ENCODE measurements at regions not wholly inside any gene's neighbourhood (a gene's known extent, or its start where the extent isn't known, plus 50 kb on each side); places are given as distances from the start of the nearest gene placed in this dataset.

GRCh38 chr6:159487636-159488035, 205.4 kb downstream of the SOD2 start:
- Histone ChIP-seq H3K4me2 (ENCODE audit: low read length) (no peak overlapping the region), H4K20me1 (ENCODE audit: insufficient read depth, low read length) (no peaks in the 10 kb centered on the region), H3K79me2 (ENCODE audit: insufficient read depth, low read length) (no peaks in the 10 kb centered on the region), H3K27me3 (ENCODE audit: insufficient read depth, low read length) (peaks cover under 1% of the 10 kb centered on the region; the same call in 1 of the 2 replicates), H3K4me3 (ENCODE audit: low read depth, low read length, poor library complexity, severe bottlenecking) (no peak overlapping the region), H3K9ac (ENCODE audit: low read length) (no peak overlapping the region), H3K9me3 (ENCODE audit: low read length) (no peaks in the 10 kb centered on the region), H2AFZ (ENCODE audit: low read length) (no peak overlapping the region), H3K27ac (ENCODE audit: low read depth, low read length, poor library complexity, severe bottlenecking) (no peak overlapping the region), H3K9me2 (ENCODE audit: low read depth, low read length) (no peaks in the 10 kb centered on the region), H3K36me3 (ENCODE audit: insufficient read depth, low read length) (no peaks in the 10 kb centered on the region), H3K4me1 (ENCODE audit: insufficient read depth, low read length, severe bottlenecking) (no peaks in the 10 kb centered on the region), H3F3A (ENCODE audit: insufficient read depth, low read length) (no peaks in the 10 kb centered on the region)
- TF ChIP-seq CTCF (IDR thresholded peaks at IDR 0.05; ENCODE audit: low read length): no peak
- TF ChIP-seq EZH2 (IDR thresholded peaks at IDR 0.05; ENCODE audit: borderline replicate concordance, low read length): no peak

GRCh38 chr6:159483259-159483658, 209.8 kb downstream of the SOD2 start:
- no peak overlapping the region for H3K4me2 ChIP-seq (ENCODE audit: low read length)
- no peak overlapping the region for H3K9ac ChIP-seq (ENCODE audit: low read length)
- TF ChIP-seq CTCF (IDR thresholded peaks at IDR 0.05; ENCODE audit: low read length): no peak
- TF ChIP-seq EZH2 (IDR thresholded peaks at IDR 0.05; ENCODE audit: borderline replicate concordance, low read length): no peak
- H3K79me2 ChIP-seq (ENCODE audit: insufficient read depth, low read length): no peaks in the 10 kb centered on the region
- no peak overlapping the region for H2AFZ ChIP-seq (ENCODE audit: low read length)
- no peaks in the 10 kb centered on the region for H3K27me3 ChIP-seq (ENCODE audit: insufficient read depth, low read length)
- no peaks in the 10 kb centered on the region for H3F3A ChIP-seq (ENCODE audit: insufficient read depth, low read length)
- H4K20me1 ChIP-seq (ENCODE audit: insufficient read depth, low read length): no peaks in the 10 kb centered on the region
- H3K4me3 ChIP-seq (ENCODE audit: low read depth, low read length, poor library complexity, severe bottlenecking): no peak overlapping the region
- H3K9me3 ChIP-seq (ENCODE audit: low read length): no peaks in the 10 kb centered on the region
- no peak overlapping the region for H3K27ac ChIP-seq (ENCODE audit: low read depth, low read length, poor library complexity, severe bottlenecking)
- H3K9me2 ChIP-seq (ENCODE audit: low read depth, low read length): no peaks in the 10 kb centered on the region
- no peaks in the 10 kb centered on the region for H3K36me3 ChIP-seq (ENCODE audit: insufficient read depth, low read length)
- no peaks in the 10 kb centered on the region for H3K4me1 ChIP-seq (ENCODE audit: insufficient read depth, low read length, severe bottlenecking)

GRCh38 chr6:159481897-159482296, 211.1 kb downstream of the SOD2 start:
- Histone ChIP-seq H3K4me3 (ENCODE audit: low read depth, low read length, poor library complexity, severe bottlenecking) (no peak overlapping the region), H3K36me3 (ENCODE audit: insufficient read depth, low read length) (no peaks in the 10 kb centered on the region), H3K79me2 (ENCODE audit: insufficient read depth, low read length) (no peaks in the 10 kb centered on the region), H3K9me3 (ENCODE audit: low read length) (no peaks in the 10 kb centered on the region), H4K20me1 (ENCODE audit: insufficient read depth, low read length) (no peaks in the 10 kb centered on the region), H3K4me2 (ENCODE audit: low read length) (no peak overlapping the region), H3K9me2 (ENCODE audit: low read depth, low read length) (no peaks in the 10 kb centered on the region), H3K9ac (ENCODE audit: low read length) (no peak overlapping the region), H3K27me3 (ENCODE audit: insufficient read depth, low read length) (no peaks in the 10 kb centered on the region), H3F3A (ENCODE audit: insufficient read depth, low read length) (no peaks in the 10 kb centered on the region), H3K27ac (ENCODE audit: low read depth, low read length, poor library complexity, severe bottlenecking) (no peak overlapping the region), H2AFZ (ENCODE audit: low read length) (no peak overlapping the region), H3K4me1 (ENCODE audit: insufficient read depth, low read length, severe bottlenecking) (no peaks in the 10 kb centered on the region)
- TF ChIP-seq EZH2 (IDR thresholded peaks at IDR 0.05; ENCODE audit: borderline replicate concordance, low read length) (no peak), CTCF (IDR thresholded peaks at IDR 0.05; ENCODE audit: low read length) (no peak)
